ENCODE measurements at regions not wholly inside any gene's neighbourhood (a gene's known extent, or its start where the extent isn't known, plus 50 kb on each side); places are given as distances from the start of the nearest gene placed in this dataset.
A peak's percentile ranks its signal among the peaks of the same experiment; 100 is the strongest.

DNA sequence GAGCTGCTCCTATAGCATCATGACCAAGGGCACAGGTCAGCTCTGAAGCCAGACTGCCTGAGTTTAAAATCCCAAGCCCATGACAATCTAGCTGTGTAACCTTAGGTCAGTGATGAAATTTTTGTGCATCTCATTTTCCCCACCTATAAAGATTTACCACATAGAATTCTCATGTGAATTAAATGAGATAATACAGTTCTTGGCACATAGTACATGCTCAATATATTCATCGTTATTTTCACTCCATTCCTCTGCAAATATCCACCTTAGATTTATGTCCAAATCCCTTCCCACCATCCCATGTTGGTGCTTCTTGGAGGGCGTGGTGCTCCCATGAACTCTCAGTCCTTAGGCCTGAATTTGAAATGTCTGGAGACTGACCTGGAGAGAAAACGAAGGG is 300.1 kb downstream of the TLE3 start:
- FAIRE-seq, result no peak

DNA sequence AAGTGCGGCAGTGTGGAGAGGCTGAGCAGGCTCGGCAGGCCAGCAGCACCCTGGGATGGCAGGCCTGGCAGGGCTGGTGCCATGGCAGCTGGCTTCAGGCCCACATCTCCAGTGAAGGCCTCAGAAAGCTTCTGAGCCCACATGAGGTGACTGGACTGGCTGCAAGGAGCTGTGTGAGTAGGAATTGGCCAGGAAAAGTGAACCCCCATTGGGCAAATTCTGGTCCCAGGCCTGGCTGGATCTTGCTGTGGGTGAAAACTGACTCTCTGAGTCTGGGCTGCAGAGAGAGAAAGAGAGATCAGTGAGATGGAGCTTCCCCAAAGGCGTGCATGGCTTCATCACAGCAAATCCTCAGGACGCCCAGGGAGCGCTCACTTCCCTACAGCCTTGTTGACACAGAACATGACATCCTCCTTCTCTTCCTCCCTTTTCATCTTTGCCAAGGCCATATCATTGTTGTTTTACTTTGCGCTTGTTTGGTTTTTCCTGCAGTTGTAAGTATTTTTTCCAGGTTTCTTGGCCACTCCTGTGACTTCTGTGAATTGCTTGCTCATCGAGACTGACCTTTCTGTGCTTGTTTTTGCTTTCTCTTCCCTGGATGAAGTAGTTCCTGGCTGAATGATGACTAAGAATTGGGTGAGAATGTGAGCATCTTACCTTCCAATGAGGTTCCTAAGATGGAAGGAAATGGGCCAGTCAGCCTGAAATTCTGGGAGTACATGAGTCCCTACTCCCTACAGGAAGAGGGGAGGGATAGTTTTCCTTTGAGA is 299.1 kb downstream of the TLE3 start:
- FAIRE-seq, result peak; percentile 71

DNA sequence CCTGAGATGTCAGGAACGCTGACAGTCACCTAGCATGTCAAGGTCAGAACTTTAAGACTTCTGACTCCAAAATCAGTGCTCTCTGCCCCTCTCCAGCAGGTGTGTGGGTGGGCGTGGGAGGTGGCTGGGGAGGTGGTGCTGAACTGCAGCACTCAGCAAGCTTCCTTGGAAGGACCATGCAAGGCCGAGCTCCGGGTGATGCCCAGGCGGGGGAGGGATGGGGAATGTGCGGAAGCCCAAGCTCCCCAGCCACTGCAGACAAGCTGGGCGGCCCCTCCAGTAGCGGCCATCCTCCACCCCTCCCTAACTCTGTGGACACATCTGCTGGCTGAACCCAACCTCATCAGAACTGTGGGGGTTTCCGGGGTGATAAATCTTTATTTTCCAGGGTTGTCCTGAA is 296.6 kb downstream of the TLE3 start:
- no peak for FAIRE-seq

DNA sequence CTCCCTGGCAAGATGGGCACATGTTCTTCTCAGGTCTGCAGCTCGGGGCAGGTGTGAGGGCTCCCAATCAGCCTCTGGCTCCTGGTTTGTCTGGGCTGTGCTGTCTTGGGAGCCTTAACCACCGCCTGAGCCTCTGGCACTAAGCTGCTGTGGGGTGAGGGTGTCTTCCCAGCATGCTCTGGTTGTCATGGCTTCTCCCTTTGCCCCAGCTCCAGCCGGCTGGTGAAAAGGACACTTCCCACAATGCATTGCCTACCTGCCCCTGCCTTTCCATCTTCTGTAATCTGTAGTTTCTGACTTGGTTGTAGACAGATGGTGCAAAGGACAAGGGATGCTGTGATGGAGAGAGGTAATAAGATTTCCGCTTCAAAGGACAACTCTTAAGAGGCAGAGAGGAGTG is 295.3 kb downstream of the TLE3 start:
- FAIRE-seq, result no peak

DNA sequence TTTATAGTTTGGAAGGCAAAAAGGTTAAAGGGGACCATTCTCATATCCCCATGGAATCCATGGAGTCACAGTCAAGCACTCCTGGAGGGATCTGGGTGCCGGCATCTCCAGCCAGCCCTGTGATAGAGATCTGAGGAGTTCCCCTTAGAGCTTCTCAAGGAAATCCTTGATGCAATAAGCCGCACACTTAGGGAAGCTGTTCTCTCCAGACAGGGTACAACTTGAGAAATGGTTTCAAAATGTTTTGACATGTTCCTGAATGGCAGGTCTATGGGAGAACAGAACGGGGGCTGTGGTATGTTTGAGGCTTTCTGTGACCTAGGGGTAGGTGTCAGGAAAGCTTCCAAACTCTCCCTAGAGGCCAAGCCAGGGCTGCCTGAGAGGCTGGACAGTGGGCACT is 292.9 kb downstream of the TLE3 start:
- no peak for FAIRE-seq

DNA sequence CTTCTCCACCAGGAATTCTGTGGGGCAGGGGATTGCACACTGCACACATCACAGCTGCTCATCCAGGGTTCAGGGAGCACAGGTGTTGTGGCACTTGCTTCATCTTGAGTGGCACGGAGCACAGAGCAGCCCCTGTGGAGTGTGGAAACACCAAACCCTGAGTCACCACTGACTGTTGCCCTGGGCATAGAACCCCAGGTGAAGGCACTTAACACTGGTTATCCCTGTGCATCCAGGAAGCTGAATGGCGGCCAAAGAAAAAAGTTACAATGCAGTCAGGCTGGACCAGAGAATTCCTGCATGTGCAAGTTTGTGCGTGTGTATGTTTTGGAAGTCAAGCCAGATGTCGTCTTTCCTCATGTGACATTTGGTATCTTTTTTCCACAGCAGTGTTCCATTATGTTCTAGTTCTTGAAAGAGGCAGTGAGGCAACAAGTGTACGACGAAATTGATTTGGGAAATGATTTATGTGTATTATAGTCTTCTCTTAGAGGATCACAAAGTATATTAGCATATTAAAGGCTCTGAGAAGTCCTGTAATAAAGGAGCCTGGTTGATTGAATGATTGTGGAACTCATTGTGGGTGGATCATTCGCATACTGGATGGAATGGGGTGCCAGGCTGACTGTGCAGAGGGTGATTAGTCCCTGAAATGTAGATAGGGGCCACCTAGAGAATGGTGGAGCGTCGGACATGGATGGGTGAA is 292.3 kb downstream of the TLE3 start:
- no peak for FAIRE-seq

DNA sequence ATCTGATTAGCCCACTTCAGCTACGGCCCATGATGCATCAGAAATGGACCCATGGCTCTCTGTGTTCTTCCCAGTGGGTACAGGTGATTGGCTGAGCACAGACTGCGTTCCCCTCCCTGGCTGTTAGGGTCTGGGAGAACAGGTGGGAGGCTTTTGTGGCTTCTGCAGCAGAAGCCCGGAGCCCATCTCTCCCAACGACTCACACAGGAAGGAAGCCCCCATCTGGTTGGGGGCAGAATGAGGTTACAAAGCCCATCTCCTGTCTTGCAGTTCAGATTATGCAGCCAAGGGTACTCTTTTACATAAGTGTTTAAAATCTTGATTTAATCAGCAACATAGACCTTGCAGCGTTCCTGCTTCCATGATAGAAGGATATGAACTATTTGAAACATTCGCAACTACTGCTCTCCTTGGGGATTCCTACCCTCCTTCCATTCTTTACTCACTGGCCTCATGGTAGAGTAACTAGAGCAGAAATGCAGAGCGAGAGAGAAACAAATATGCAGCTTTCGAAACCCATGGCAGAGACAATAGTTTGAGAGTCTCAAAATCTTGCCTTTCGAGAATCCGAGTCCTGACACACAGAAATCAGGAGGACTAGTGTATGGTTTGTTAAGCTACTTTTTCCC is 291.3 kb downstream of the TLE3 start:
- no peak for FAIRE-seq

DNA sequence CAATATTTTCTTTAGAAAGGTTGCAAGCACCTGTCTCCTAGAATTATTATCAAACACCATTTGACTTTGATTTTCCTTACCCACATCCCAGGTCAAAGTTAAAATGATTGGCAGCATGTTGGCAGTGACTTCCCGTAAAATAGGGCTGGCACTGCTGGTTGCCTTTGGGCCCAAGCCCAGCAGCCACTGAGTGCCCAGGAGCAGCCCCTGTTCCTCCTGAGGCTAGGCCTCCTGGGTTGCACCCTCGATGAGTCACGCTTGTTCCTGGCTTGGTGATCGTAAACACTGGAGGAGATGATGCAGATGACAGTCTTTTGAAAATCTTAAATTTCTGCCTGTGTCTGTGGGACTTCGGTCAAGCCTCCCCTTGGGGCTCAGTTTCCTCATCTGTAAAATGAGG is 290.0 kb downstream of the TLE3 start:
- FAIRE-seq, result no peak

DNA sequence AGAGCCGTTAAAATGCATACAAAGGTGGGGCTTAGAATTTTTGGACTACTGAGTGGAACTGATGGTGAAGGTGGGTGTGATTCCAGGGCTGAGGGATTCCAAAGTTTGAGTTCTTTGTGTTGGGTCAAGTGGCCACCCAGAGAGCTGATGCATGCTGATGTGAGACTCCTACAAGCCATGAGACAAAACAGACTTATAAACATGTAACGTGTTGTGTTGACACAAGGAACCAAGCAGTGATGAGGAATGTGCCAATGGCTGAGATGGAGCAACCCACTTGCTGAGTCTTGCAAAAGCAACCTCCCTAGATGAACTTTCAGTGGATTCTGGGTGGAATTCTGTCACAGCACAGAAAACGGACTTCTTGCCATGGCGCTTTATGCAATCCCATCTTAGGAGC is 289.0 kb downstream of the TLE3 start:
- FAIRE-seq, result no peak

DNA sequence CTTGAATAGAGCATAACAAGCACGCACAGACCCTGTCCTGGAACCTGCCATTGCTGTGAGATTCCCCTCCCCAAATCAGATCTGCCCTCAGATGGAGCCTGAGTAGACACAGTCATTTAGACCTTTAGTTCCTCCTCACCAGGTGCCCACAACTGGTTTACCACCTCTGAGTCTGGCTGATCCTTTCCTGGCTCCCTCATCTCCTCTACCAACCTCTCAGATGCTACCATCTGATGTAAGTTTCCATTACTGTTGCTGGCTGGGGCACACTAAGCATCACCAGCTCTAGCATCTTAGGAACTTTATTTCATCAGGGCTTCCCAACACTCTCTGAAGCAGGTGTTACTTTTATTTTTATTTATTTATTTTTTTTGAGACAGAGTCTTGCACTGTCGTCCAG is 288.3 kb downstream of the TLE3 start:
- no peak for FAIRE-seq

DNA sequence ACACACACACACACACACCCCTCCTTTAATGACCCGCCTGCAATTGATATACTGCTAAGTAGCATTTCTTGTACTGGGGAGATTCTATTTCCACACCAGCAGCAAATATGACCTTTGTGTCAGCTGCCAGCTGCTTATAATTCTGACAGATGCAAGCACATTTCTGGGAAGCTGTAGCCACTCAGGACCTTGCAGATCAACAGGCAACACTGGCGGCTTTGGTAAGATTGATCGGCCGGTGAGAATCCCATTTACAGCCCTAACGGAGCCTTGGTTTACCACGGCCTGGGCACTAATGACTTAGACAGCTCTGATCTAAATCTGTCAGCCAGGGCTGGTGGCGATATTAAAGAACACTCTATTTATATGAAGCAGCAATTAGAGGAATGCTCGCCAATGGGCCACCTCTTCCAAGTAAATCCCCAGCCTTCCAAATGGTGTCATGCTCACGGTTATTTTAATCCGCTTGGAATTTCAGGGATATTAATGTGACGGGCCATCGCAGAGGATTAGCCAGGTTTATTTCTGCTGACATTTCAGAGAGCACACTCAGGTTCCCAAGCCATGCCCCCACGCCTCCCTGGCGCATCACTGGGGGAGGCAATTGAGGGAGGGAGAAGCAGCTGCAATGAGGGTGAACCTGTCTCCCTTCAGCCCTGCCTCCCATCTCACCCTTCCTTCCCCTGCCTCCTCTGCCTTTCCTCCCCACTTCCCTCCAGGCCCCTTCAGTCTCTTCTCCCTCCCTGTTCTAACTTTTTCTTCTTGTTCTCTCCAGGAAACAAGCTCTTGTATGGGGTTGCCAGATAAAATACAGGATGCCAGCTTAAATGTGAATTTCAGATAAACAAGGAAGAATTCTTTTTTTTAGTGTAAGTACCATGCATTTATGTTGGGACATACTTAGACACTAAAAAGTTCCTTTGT is 287.0 kb downstream of the TLE3 start:
- no peak for FAIRE-seq

DNA sequence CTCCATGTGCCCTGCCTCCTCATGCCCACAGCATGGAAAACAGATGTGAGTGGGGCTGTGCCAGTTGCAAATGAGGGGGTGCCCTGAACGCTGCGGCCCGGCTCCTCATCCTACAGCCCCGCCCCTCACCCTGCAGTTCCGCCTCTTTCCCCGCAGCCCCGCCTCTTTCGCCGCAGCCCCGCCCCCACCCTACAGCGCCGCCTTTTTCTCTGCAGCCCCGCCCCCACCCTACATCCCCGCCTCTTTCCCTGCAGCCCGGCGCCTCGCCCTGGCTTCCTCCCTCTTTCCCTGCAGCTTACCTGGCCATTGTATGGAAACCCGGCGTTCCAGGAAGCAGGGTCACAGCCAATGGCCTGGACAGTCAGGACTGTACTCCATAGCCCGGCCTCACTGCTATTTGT is 284.9 kb downstream of the TLE3 start:
- no peak for FAIRE-seq

DNA sequence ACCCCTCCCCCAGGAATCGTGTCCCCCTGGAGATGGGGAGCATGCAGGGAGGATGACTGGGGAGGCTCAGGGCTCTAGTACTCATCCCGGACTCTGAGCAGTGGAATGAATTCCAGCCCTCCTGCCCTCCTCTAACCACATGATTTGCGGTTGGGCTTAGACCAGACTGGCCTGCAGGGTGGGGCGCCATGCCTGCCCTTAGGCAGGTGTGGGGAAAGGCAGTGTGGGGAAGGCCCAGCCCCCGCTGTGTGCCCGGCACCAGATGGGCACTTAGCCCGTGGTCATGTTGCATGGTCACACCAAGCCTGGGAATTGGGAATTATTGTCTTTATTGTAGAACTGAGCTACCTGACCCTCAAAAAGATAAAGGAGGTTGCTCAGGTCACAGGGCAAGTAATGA is 283.8 kb downstream of the TLE3 start:
- no peak for FAIRE-seq

DNA sequence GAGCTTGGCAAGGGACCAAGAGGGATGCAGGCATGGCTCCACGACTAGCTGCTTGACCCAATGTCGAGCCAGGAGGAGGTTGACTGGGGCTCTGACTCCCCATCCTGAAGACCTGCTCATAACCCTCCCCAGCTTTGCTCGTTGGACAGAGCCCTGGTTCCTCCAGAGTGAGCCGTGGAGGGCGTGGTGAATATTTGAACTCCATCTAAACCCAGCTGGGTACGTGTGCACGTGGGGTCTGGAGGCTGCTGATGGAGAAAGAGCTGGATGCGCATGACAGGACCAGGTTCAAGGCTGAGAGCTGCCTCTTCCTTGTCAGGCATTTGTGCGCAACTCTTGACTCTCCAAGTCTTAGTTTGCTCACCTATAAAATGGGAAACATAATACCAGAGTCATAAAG is 282.8 kb downstream of the TLE3 start:
- no peak for FAIRE-seq

DNA sequence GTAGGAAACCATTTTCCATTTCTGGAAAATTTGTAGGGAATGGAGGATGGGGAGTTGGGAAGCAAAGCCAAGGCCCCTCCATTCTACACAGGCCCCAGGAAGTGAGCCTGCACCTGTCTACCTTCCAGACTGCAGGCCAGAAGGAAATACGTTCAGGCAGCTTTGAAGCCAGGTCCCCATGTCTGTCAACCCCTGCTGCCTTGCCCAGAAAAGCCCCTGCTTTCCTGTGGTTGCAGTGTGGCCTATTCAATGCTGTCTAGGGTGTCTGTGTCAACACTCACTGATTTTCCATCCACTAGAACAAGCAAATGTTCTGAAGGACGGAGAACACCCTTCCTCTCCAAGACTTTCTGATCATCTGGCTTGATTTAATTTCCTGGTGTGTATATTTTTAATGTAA is 281.9 kb downstream of the TLE3 start:
- FAIRE-seq, result no peak

DNA sequence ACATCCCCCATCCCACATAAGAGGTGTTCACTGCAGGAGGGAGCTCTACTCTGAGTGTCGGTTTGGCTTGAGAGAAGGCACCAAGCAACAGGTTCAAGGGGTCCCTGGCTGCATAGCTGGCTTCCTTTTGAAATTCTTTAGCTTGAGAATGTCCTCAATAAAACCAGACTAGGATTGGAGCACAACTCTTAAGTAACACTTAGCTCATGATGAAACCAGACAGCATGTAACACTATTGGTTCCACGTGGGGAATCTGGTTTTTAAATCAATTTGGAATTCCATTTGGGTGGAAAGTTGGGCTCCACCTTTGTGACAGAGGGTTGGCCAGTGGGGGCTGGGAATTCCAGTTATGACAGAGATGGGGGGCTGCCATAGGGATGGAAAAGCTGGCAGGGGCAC is 281.2 kb downstream of the TLE3 start:
- FAIRE-seq, result no peak

DNA sequence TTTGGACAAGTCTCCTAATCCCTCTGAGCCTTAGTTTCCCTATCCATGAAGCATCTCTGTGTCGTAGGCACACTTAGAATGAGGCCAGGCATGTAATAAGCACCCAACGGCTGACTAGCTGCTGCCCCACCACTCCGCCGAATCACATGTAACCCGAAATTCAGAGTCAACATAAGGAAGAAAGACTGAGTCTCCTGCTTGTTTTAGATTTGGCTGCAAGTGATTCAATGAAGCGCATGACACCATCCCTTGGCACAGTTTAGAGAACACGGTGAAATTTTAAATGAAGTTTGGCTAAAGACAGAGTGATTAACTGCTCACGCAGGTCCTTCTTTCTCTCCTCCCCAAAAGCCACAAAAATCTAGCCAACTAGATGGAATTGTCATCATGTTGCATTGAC is 279.2 kb downstream of the TLE3 start:
- no peak for FAIRE-seq

DNA sequence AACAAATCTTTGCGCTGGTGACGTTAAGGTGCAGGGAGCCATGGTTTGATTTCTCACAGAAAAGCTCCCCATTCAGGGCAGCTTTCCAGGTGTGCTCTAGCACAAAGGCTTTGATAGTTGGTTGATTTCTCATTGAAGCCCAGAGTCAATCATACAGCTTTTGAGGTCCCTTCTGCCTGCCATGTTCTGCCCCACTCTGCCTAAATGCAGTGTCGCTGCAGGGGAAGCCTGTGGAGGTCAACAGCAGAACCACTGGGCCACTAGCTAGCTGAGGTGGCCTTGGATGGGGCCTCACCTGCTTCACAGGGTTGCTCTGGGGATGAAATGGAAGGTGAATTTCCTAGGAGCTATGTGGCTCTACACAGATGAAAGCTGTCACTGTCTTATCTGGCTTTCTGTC is 278.3 kb downstream of the TLE3 start:
- no peak for FAIRE-seq

DNA sequence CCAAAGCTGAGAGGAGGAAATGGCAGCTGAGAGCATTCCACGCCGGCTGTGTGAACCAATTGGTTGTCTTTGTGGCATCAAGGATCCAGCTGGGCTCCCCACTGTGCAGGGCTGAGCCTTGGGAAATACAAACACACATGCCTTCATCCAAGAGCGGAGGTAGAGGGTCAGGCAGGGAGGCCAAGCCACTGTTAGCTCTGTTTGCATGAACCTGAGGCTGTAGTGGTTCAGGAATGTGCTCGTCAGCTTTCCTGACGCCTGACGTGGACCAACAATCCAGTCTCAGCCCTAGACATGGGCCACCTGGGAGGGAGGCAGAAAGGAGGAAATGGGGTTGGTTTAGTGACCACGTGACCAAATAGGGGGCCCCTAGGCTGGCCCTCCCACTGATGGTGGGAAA is 276.9 kb downstream of the TLE3 start:
- no peak for FAIRE-seq

DNA sequence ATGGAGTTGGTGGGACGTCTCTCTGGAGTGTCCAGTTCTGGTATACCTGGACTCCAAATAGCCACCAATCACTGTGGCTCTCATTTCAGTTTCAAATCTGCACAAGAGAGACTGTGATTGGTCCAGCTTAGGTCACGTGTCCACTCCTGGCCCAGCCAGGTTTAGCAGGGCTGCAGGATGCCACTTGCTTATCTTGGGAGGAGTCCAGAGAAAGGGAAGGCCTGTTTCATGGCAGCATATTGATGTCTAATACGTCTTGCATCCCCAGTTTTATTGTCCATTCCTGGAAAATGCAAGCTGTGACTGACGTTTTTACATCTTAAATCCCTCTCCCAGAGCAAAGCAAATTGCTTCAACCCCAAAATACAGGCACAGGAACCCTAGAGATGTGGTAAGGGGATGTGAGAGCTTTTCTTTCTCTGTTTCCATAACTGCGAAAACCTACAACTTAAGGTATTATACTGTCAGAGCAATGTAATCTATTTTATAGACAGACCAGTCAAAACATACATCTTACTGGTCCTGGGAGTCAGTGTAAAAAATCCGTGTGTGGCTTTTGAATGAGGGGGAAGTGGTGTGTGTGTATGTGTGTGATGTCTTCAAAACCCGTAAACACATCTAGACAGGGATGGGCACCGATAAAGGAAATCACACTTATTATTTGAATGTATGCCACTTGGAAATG is 274.4 kb downstream of the TLE3 start:
- no peak for FAIRE-seq

DNA sequence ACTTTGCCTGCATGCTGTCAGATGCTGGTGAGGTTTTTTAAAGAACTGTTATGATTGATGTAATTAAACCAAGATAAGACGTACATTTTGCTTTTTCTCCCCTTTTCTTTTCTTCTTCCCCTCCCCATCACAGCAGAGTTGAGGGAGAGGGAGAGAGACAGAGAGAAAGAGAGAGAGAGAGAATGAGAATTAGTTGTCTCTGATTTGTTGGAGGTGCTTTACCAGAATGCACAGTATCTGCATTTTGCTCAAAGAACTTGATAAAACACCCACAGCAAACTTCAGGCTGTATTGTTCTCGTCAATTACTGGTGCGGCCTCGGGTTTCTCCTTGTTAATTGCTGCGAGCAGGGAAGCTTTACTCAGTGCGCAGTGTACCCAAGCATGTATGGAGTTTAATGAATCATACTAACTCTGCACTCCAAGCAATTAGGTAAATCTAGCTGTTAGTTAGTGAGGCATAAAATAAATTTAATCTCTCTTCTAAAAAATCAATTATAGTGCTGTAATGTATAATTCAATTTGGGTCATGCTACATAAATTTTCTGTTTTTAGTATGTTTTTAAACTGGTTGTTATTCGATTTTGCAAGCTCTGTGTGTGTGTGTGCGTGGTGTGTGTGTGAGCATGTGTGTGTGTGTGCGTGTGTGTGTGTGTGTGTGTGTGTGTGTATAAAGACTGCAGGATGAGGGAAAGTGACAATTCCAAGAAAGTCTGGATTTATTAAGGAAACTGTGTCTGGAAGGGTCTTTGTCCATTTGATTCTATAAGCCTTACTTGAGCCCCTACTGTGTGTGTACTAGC is 273.4 kb downstream of the TLE3 start:
- FAIRE-seq, result no peak
